ENCODE measurements at regions not wholly inside any gene's neighbourhood (a gene's known extent, or its start where the extent isn't known, plus 50 kb on each side); places are given as distances from the start of the nearest gene placed in this dataset.

GRCh38 chrX:127577884-127578283, 474.3 kb downstream of the ACTRT1 start:
- Histone ChIP-seq H3K9me3 (ENCODE audit: insufficient read depth, low read depth, low read length) (no peaks in the 10 kb centered on the region), H3K36me3 (ENCODE audit: insufficient read depth, low read length) (no peaks in the 10 kb centered on the region), H3K27me3 (ENCODE audit: insufficient read depth, low read length, poor library complexity, severe bottlenecking) (no peaks in the 10 kb centered on the region), H3F3A (ENCODE audit: low read depth) (no peaks in the 10 kb centered on the region), H3K9me2 (replicated peaks; ENCODE audit: low read depth, low read length) (no peaks in the 10 kb centered on the region), H4K20me1 (ENCODE audit: insufficient read depth, low read length, poor library complexity, severe bottlenecking) (no peaks in the 10 kb centered on the region), H3K9ac (ENCODE audit: low read depth, low read length, poor library complexity, severe bottlenecking) (no peak overlapping the region), H3K79me2 (ENCODE audit: insufficient read depth, low read length) (no peaks in the 10 kb centered on the region), H3K4me2 (ENCODE audit: low read depth, low read length, poor library complexity, severe bottlenecking) (no peak overlapping the region), H3K4me3 (ENCODE audit: low read length, poor library complexity, severe bottlenecking) (no peak overlapping the region), H2AFZ (ENCODE audit: low read length) (no peak overlapping the region), H3K4me1 (ENCODE audit: insufficient read depth, low read length, poor library complexity, severe bottlenecking) (no peaks in the 10 kb centered on the region)
- TF ChIP-seq CTCF (conservative IDR thresholded peaks at IDR 0.05; ENCODE audit: low read length) (no peak), EZH2phosphoT487 (IDR thresholded peaks at IDR 0.05; ENCODE audit: borderline replicate concordance) (no peak)

GRCh38 chrX:127574829-127575228, 477.4 kb downstream of the ACTRT1 start:
- Histone ChIP-seq H3F3A (ENCODE audit: low read depth) (no peaks in the 10 kb centered on the region), H3K36me3 (ENCODE audit: insufficient read depth, low read length) (no peaks in the 10 kb centered on the region), H3K4me3 (ENCODE audit: low read length, poor library complexity, severe bottlenecking) (no peak overlapping the region), H3K9ac (ENCODE audit: low read depth, low read length, poor library complexity, severe bottlenecking) (no peak overlapping the region), H4K20me1 (ENCODE audit: insufficient read depth, low read length, poor library complexity, severe bottlenecking) (no peaks in the 10 kb centered on the region), H3K9me3 (ENCODE audit: insufficient read depth, low read depth, low read length) (no peaks in the 10 kb centered on the region), H3K4me2 (ENCODE audit: low read depth, low read length, poor library complexity, severe bottlenecking) (no peak overlapping the region), H2AFZ (ENCODE audit: low read length) (no peak overlapping the region), H3K79me2 (ENCODE audit: insufficient read depth, low read length) (no peaks in the 10 kb centered on the region), H3K9me2 (replicated peaks; ENCODE audit: low read depth, low read length) (no peaks in the 10 kb centered on the region), H3K27me3 (ENCODE audit: insufficient read depth, low read length, poor library complexity, severe bottlenecking) (no peaks in the 10 kb centered on the region), H3K4me1 (ENCODE audit: insufficient read depth, low read length, poor library complexity, severe bottlenecking) (no peaks in the 10 kb centered on the region)
- TF ChIP-seq EZH2phosphoT487 (IDR thresholded peaks at IDR 0.05; ENCODE audit: borderline replicate concordance): no peak
- TF ChIP-seq CTCF (conservative IDR thresholded peaks at IDR 0.05; ENCODE audit: low read length): no peak

GRCh38 chrX:127572471-127572870, 479.7 kb downstream of the ACTRT1 start:
- Histone ChIP-seq H3K9me2 (replicated peaks; ENCODE audit: low read depth, low read length) (no peaks in the 10 kb centered on the region), H3K27me3 (ENCODE audit: insufficient read depth, low read length, poor library complexity, severe bottlenecking) (no peaks in the 10 kb centered on the region), H3K4me3 (ENCODE audit: low read length, poor library complexity, severe bottlenecking) (no peak overlapping the region), H3K4me2 (ENCODE audit: low read depth, low read length, poor library complexity, severe bottlenecking) (no peak overlapping the region), H3F3A (ENCODE audit: low read depth) (no peaks in the 10 kb centered on the region), H3K4me1 (ENCODE audit: insufficient read depth, low read length, poor library complexity, severe bottlenecking) (no peaks in the 10 kb centered on the region), H3K79me2 (ENCODE audit: insufficient read depth, low read length) (no peaks in the 10 kb centered on the region), H4K20me1 (ENCODE audit: insufficient read depth, low read length, poor library complexity, severe bottlenecking) (no peaks in the 10 kb centered on the region), H2AFZ (ENCODE audit: low read length) (no peak overlapping the region), H3K36me3 (ENCODE audit: insufficient read depth, low read length) (no peaks in the 10 kb centered on the region), H3K9me3 (ENCODE audit: insufficient read depth, low read depth, low read length) (no peaks in the 10 kb centered on the region), H3K9ac (ENCODE audit: low read depth, low read length, poor library complexity, severe bottlenecking) (no peak overlapping the region)
- no peak for TF ChIP-seq CTCF (conservative IDR thresholded peaks at IDR 0.05; ENCODE audit: low read length)
- TF ChIP-seq EZH2phosphoT487 (IDR thresholded peaks at IDR 0.05; ENCODE audit: borderline replicate concordance): no peak
